Left ventricle myocardium superior (tissue), 1 donor: ENCODE measurements at regions not wholly inside any gene's neighbourhood (a gene's known extent, or its start where the extent isn't known, plus 50 kb on each side); places are given as distances from the start of the nearest gene placed in this dataset.

Experiments
- ATAC-seq: fragments of 200-7000 bp; cut with Tn5 transposase; one replicate; pipeline ENCODE4 v1.9.1; 2020; ENCODE audit warnings: mild to moderate bottlenecking, moderate library complexity
- DNase-seq: peaks from one replicate; pipeline ENCODE4 v3.0.0-alpha.2; 2020
- intact Hi-C: fragments of 100-400 bp; cut with micrococcal nuclease; formaldehyde crosslinking; loops from one replicate; pipeline ENCODE4 v1.11.0; 2022
- donor health status: DM: no; HTN: yes; CAD: no; lungs with severe emphysema.

DNA sequence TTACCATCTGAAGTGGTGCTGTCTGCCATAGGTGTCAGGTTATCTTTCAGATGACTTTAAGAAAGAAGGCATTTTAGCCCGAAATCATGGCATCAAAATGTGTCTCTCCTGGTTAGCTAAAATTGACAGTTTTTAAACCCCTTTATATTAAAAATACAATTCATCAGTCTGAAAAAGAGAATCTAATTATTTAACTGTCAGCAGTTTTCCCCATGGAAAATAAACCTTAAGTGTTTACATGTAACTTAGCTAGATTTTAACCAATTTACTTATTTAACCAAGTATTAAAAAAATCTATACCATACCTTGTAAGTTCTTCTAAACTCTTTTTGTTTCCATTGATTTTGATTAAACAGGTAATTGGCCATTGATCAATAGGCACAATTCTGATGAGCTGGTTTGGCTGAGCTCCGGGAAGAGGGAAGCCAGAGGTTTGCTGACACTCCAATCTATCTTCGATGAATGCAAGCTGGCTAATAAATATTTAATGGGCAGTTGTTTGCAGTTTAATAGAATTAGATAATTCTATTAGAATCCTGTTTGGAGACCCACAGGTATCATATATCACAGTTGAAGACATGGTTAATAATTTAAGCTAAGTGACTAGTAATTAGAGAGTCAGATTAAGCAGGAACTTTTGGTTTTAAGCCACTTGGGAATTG is 114.0 kb downstream of the MAT2B start:
- ATAC-seq, result no peak
- intact Hi-C loops, result no loop called here

DNA sequence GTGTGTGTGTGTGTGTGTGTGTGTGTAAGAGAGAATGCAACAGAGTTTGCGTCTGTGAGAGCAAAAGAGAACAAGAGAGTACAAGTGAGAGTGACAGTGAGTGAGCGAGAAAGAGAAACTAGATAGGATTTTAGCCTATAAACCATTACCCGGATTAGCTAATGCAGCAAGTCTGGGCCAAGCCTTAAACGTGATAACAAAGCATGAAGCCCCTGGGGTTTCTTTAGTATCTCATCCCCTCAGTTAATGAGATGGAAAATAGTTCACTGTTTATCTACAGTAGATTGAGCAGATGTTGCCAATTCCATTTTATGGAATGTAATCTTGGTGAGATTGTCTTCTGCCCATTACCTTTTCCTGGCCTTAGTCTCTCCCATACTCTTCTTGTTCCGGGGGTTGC is 114.5 kb downstream of the MAT2B start:
- intact Hi-C loops, result no loop called here
- ATAC-seq, result no peak
- no peak for DNase-seq

More for the DNA sequence above, 114.0 kb downstream of the MAT2B start:
- DNase-seq, result no peak

DNA sequence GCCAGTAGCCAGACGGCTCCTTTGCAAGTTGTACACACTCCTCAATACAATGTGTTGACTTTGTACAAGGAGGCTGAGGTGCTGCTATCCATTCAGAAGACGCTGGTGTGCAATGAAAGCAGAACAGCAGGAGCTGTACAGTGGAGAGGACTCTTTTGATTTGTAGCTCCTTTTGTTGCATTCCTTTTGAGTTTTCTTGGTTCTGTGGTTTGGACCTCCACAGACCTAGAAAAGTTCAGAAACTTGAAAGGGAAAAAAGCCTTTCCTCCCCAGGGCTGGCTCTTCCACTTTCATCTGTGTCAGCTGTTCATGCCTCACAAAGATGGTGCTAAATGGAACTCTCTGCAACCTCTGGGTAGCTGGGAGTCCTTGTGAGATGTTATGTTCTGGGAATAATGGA is 117.4 kb downstream of the MAT2B start:
- DNase-seq, result no peak
- intact Hi-C loops, result no loop called here
- ATAC-seq, result no peak

DNA sequence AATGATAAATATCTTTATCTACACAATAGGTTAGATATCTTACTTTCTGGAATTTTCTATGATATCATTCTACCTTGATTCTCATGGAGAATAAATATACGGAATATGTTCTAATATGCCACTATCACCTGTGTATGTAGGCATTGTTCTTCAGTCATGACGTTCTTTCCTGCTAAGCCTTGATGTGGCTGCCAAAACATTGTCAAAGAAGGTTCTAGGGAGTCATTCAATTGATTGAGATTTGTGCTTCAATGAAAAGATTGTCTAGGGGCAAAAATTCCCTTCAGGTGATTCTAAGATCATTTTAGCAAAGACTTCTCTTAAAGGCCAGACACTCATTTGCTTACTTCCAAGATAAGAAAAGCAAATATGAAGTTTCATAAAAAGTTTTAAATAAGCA is 118.1 kb downstream of the MAT2B start:
- DNase-seq (no peak), ATAC-seq (no peak)
- intact Hi-C loops, result no loop called here

DNA sequence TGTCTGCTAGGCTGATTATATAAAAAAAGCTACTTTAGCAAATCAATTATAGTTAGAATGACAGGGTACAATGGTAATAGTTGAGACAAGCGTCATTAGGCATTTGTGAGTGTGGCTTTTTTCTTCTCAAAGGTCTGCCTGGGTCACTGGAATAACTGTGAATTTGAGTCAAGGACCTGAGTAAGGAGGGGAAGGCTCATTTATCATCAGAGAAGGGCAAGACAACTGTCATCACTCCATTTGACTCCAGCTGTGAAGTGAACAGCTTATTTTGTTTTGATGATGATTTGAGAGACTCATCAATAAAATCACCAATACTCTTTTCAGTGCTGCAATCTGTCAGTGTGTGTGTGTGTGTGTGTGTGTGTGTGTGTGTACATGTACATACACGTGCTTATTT is 118.6 kb downstream of the MAT2B start:
- intact Hi-C loops, result no loop called here
- no peak for DNase-seq
- no peak for ATAC-seq

DNA sequence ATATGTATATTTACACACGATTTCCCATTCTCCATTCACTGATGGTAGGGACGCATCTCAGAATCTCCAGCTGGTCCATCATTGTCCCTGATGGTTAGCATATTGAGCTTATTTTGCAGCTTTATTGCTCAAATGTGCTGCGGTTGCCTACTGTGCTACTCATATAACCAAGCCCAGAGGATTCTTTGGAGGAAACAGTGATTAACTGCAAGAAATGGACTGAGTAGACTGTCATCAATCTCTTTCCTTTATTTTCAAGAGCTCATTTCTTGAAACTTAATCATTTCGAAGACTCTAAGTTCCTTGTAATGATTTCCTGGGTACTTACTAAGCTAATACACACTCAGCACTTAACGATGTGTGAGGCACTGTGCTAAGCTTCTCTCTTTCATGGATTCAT is 119.0 kb downstream of the MAT2B start:
- intact Hi-C loops, result no loop called here

DNA sequence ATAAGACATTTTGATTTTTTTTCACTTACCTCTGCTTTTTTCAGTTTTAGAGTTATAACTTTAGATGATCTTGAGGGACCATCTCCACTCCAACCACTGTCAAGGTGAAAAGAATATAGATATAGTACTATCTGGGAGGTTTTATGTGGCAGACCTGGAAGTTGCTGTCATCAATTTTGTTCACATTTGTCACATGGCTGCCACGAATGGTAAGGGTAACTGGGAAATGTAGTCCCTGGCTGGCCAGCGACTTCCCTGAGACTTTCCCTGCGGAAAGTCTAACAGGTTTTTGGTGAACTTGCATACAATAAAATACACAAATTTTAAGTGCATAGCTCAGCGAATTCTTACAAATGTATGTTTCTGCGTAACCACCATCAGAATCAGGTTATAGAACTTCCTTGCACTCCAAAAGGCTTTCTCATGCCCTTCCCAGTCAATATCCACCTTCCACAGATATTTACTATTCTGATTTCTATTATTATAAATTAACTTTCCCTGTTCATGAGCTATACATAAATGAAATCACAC is 121.5 kb downstream of the MAT2B start:
- DNase-seq (no peak), ATAC-seq (no peak)
- intact Hi-C loops, result no loop called here

More for the DNA sequence above, 119.0 kb downstream of the MAT2B start:
- ATAC-seq, result no peak
- no peak for DNase-seq

GRCh38 chr5:163631856-163632255 is 126.4 kb downstream of the MAT2B start:
- intact Hi-C loops, result no loop called here
- DNase-seq (no peak), ATAC-seq (no peak)

DNA sequence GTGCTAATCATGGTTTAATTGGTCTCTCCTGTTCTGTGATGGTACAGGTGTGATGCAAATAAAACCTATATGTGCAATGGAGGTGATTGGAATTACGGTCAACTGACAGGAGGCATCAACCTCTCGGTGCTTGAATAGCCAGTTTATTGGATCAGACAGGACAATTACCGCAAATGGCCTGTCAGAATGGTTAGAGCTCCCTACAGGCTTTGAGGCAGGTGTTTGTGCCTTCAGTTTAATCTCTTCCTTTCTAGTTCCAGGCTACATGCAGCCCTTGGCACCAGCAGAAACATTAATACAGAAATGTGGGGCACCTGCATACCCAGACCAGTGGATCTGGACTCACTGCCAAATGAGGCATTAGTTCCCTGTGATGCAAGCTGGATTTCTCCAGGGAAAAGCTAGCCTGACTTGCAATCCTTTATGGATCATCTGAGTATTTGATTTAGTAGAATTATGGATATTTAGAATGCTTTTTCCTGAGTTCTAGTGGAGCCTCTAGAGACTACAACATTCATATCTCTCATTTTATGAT is 128.6 kb downstream of the MAT2B start:
- intact Hi-C loops, result no loop called here
- ATAC-seq, result no peak
- DNase-seq, result no peak

DNA sequence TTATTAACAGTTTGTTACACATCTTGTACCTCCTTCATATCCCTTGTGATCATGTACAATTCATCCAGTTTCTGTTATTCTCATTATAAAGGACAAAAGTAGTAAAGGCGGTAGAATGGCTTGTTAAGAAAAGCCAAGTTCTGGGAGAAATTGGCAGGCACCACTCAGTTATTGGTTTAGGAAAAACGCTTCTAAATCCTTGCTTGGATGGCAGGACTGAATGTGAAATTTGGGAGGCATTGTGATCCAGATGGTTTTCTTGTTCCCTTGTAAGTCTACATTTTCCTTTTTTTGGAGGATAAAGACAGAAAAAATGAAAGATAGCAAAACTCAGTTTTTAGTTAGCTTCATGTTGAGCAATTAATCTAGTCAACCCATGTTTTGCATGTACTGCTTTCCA is 130.2 kb downstream of the MAT2B start:
- ATAC-seq (no peak), DNase-seq (no peak)
- intact Hi-C loops, result no loop called here

GRCh38 chr5:163642904-163643303 is 137.5 kb downstream of the MAT2B start:
- DNase-seq, result no peak
- intact Hi-C loops, result no loop called here
- ATAC-seq, result no peak

GRCh38 chr5:163645421-163646416 is 140.3 kb downstream of the MAT2B start:
- ATAC-seq (no peak), DNase-seq (no peak)
- intact Hi-C loops, result no loop called here

DNA sequence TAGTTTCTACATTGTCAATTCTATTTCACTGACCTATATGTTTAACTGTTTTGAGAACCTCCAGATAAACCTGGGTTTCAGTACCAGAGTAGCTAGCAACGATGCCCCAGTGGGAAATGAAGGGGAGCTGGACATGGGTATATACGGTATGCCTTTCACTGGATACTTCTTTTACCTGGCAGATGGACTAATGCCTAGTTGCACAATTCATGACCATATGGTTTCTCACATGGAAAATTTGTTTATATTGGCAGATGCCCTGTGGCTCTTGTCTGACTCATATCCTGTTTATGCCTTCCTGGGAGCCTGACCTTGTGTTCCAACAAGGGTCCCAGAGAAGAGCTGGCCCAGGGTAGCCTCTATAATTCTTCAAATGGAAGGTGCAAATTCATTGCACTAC is 144.1 kb downstream of the MAT2B start:
- DNase-seq, result no peak
- intact Hi-C loops, result no loop called here
- ATAC-seq, result no peak

DNA sequence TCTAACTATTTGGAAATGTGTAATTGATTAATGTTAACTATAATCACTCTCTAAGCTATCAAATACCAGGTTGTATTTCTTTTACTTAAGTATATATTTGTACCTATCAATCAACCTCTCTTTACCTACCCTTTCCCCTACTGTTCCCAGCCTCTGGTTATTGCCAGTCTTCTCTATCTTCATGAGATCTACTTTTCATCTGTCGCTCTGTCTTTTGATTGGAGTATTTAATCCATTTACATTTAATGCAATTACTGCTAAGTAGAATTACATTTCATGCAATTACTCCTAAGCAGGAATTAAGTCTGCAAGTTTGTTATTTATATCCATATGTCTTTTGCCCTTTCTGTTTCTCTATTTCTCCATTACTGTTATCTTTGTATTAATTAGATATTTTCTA is 148.1 kb downstream of the MAT2B start:
- DNase-seq (no peak), ATAC-seq (no peak)
- intact Hi-C loops, result no loop called here

GRCh38 chr5:163658702-163659567 is 153.5 kb downstream of the MAT2B start:
- ATAC-seq, result no peak
- DNase-seq, result no peak
- intact Hi-C loops, result no loop called here

DNA sequence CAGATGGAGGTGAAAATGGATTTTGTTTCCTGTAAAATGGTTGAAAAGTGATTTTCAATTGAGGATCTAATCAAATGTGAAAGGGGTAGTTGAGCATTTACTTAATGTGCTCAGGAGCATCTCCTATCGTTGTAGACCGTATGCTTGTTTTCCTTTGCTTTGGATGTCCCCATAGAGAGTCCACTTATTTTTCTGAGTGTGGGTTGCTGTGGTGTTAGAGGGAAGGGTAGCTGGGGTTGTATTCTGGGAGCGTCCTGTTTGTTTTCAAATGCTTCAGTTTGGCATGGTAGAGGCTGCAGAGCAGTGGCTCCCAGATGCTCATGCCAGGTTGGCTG is 154.1 kb downstream of the MAT2B start:
- intact Hi-C loops, result no loop called here
- ATAC-seq (no peak), DNase-seq (no peak)

DNA sequence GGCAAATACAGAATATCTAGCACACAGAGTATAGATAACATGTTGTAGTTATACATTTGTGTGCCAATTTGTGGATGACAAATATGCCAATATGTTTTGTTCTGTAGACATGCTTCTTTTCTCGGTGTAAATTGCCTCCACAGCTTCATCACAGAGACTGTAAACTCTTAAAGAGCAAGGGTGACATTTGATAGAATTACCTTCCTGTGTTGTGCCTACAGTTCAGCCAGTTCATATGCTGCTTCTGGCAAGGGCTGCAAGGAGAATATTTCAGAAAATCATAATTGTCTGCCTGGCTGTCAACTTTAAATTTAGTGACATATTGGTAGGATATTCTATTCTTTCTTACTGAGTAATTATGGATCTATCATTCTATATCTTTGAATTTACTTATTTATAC is 155.1 kb downstream of the MAT2B start:
- intact Hi-C loops, result no loop called here
- ATAC-seq, result no peak
- DNase-seq, result no peak

DNA sequence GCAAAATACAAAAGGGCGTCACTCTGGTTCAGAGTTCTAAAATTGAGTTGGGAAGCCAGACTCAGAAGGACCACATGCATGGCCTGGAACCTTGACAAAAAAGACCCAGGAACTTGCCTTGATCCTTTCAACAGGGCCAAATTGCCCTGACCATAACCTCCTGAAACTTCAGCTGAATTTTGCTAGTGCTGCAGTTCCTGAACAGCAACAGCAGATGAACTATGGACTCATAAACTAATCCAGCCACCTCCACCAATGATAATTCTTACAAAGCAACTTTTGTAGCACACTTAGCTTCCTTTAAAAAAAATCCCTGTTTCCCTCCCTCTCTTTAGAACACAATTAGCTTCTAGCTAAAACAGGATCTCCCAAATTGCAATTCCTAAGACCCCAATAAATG is 155.9 kb downstream of the MAT2B start:
- DNase-seq (no peak), ATAC-seq (no peak)
- intact Hi-C loops, result no loop called here

- ATAC-seq (no peak), DNase-seq (no peak)
- intact Hi-C loops, result no loop called here
Measured at GRCh38 chr5:163670036-163670435, 164.6 kb downstream of the MAT2B start.
